ENCODE measurements at regions not wholly inside any gene's neighbourhood (a gene's known extent, or its start where the extent isn't known, plus 50 kb on each side); places are given as distances from the start of the nearest gene placed in this dataset.

DNA sequence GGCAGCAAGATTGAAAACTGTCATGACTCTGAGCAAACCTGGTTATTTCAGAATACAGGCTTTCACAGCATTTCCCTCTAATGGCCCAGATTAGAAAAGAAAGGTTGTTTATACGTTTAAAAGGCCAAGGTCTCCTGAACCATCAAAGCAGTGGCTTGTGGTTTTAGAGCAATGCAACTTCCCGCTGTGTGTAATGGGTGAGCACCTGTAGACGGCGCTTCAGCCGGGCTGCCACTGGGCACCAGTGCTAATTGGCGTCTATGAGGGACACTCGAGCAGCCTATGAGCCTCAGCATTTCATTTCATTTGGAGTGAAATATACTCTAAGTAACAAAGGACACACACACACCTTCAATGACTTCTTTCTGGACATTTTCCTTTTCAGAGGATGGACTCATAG, 671.0 kb upstream of the FZD8 start:
- no peak for TF ChIP-seq CTCF (IDR thresholded peaks at IDR 0.05; ENCODE audit: unreplicated experiment)
- Mint-ChIP-seq H3K27me3 (ENCODE audit: unreplicated experiment) (no peaks in the 10 kb centered on the region), H3K4me3 (ENCODE audit: unreplicated experiment) (no peak overlapping the region), H3K27ac (ENCODE audit: unreplicated experiment) (no peak overlapping the region), H3K4me1 (ENCODE audit: unreplicated experiment) (no peaks in the 10 kb centered on the region), H3K9me3 (ENCODE audit: unreplicated experiment) (no peaks in the 10 kb centered on the region), H3K36me3 (ENCODE audit: low read depth, unreplicated experiment) (no peaks in the 10 kb centered on the region)
- no peak for DNase-seq (ENCODE audit: low spot score)

DNA sequence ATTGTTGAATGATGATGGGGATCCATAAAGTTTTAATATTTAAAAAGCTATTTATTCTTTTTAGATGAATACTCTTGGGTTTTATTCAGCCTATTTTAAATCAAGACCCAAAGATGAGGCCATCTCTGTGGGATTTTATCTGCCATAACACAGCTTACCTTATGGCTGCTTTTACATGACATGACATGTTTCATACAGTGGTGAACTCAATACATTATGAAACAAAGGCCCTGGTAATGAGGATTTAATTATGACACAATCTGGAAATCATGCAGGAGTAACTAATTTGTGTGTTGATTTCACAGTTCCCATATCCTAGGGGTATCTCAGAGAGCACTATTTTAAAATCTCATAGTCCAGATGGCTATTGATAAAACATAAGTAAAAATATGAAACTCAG, 661.8 kb upstream of the FZD8 start:
- Mint-ChIP-seq H3K4me1 (ENCODE audit: unreplicated experiment) (no peaks in the 10 kb centered on the region), H3K36me3 (ENCODE audit: low read depth, unreplicated experiment) (no peaks in the 10 kb centered on the region), H3K9me3 (ENCODE audit: unreplicated experiment) (no peaks in the 10 kb centered on the region), H3K27ac (ENCODE audit: unreplicated experiment) (no peak overlapping the region), H3K27me3 (ENCODE audit: unreplicated experiment) (no peaks in the 10 kb centered on the region), H3K4me3 (ENCODE audit: unreplicated experiment) (no peak overlapping the region)
- no peak for TF ChIP-seq CTCF (IDR thresholded peaks at IDR 0.05; ENCODE audit: unreplicated experiment)
- no peak for DNase-seq (ENCODE audit: low spot score)

DNA sequence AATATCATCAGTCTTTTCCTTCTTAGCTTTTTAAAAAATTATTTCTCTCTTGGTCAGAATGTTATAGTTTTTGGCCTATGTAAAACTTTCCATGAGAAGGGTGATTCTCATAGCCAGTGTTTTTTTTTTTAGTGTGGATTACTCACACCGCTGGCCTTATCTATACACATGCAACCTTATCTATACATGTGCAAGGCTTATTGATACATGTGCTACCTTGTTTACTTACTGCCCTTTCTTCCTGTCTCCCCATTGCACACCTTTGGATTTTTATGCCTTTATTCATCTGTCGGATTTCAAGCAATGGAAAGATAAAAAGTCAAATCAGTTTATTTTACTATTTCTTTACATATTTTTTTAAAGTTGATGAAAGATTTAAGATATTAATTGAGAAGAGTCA, 660.0 kb upstream of the FZD8 start:
- no peaks in the 10 kb centered on the region for H3K4me1 Mint-ChIP-seq (ENCODE audit: unreplicated experiment)
- TF ChIP-seq CTCF (IDR thresholded peaks at IDR 0.05; ENCODE audit: unreplicated experiment), result no peak
- H3K36me3 Mint-ChIP-seq (ENCODE audit: low read depth, unreplicated experiment), result no peaks in the 10 kb centered on the region
- no peak overlapping the region for H3K4me3 Mint-ChIP-seq (ENCODE audit: unreplicated experiment)
- DNase-seq (ENCODE audit: low spot score), result no peak
- no peak overlapping the region for H3K27ac Mint-ChIP-seq (ENCODE audit: unreplicated experiment)
- no peaks in the 10 kb centered on the region for H3K9me3 Mint-ChIP-seq (ENCODE audit: unreplicated experiment)
- no peaks in the 10 kb centered on the region for H3K27me3 Mint-ChIP-seq (ENCODE audit: unreplicated experiment)

DNA sequence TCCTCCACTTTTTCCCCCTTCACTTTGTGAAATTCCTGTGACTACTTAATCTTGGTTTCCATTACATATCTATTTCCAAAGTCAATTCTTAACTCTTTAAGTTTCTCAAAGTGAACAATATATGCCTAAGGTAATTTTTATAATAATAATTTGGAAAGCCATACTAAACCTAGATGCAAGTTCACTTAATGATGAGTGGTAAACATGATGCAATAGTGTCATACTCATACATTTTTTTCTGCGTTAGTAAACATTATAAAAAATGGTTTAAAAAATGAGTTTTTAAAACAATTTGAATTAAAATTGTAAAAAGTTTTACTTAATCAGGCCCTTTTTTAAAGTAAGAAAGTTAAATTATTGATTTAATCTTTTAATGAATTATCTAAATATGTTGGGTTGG, 659.4 kb upstream of the FZD8 start:
- H3K27me3 Mint-ChIP-seq (ENCODE audit: unreplicated experiment), result no peaks in the 10 kb centered on the region

GRCh38 chr10:36301139-36301538, 659.0 kb upstream of the FZD8 start:
- no peak overlapping the region for H3K4me3 Mint-ChIP-seq (ENCODE audit: unreplicated experiment)
- no peaks in the 10 kb centered on the region for H3K27me3 Mint-ChIP-seq (ENCODE audit: unreplicated experiment)
- DNase-seq (ENCODE audit: low spot score), result no peak
- TF ChIP-seq CTCF (IDR thresholded peaks at IDR 0.05; ENCODE audit: unreplicated experiment), result no peak
- H3K27ac Mint-ChIP-seq (ENCODE audit: unreplicated experiment), result no peak overlapping the region
- H3K36me3 Mint-ChIP-seq (ENCODE audit: low read depth, unreplicated experiment), result no peaks in the 10 kb centered on the region
- no peaks in the 10 kb centered on the region for H3K4me1 Mint-ChIP-seq (ENCODE audit: unreplicated experiment)
- no peaks in the 10 kb centered on the region for H3K9me3 Mint-ChIP-seq (ENCODE audit: unreplicated experiment)

More for the DNA sequence above, 659.4 kb upstream of the FZD8 start:
- TF ChIP-seq CTCF (IDR thresholded peaks at IDR 0.05; ENCODE audit: unreplicated experiment), result no peak
- H3K9me3 Mint-ChIP-seq (ENCODE audit: unreplicated experiment), result no peaks in the 10 kb centered on the region
- no peaks in the 10 kb centered on the region for H3K4me1 Mint-ChIP-seq (ENCODE audit: unreplicated experiment)
- H3K27ac Mint-ChIP-seq (ENCODE audit: unreplicated experiment), result no peak overlapping the region
- DNase-seq (ENCODE audit: low spot score), result no peak
- H3K36me3 Mint-ChIP-seq (ENCODE audit: low read depth, unreplicated experiment), result no peaks in the 10 kb centered on the region
- no peak overlapping the region for H3K4me3 Mint-ChIP-seq (ENCODE audit: unreplicated experiment)

All from endothelial cell (in vitro differentiated cells).